Kidney epithelial cell (primary cell): ENCODE measurements at regions not wholly inside any gene's neighbourhood (a gene's known extent, or its start where the extent isn't known, plus 50 kb on each side); places are given as distances from the start of the nearest gene placed in this dataset.

Experiments used
- DNase-seq: peaks from one replicate; pipeline ENCODE4 v3.0.0-alpha.2; 2010; ENCODE audit warnings: low read depth
- H3K27me3 ChIP-seq: 2 replicates; pipeline ENCODE4 v1.6.0; 2011; ENCODE audit warnings: low read length; ENCODE audit not compliant: control insufficient read depth, insufficient read depth
- H3K36me3 ChIP-seq: 2 replicates; pipeline ENCODE4 v1.5.1; 2011; ENCODE audit warnings: low read length; ENCODE audit not compliant: control insufficient read depth, insufficient read depth
- H3K4me3 ChIP-seq: 2 replicates; pipeline ENCODE4 v1.5.1; 2011; ENCODE audit warnings: low read depth, mild to moderate bottlenecking, control low read depth, low read length
- TF ChIP-seq, protein P1 (sequence below): IDR thresholded peaks from 2 replicates; pipeline ENCODE4 v1.5.1; 2011; ENCODE audit warnings: mild to moderate bottlenecking, moderate library complexity, low read length, control low read depth, inconsistent platforms; ENCODE audit not compliant: insufficient read depth, poor library complexity, severe bottlenecking

DNA sequence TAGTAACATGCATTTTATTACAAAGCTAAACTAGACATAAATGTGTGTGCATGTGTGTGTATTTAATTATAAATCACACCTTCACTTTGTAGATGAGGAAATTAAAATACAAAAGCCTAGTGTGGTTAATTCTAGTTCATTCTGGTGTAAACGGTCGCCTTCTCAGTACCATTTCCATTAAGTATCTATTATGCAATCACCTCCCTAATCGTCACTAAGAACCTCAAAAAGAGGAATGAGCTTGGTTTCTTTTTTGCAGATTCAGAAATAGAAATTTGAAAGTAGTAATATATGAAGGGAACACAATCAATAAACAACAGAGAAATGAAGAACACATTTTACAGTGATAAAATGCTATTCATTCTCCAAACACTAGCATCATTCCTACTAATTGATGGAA, 233.2 kb downstream of the ZBBX start:
- TF ChIP-seq, protein P1, sequence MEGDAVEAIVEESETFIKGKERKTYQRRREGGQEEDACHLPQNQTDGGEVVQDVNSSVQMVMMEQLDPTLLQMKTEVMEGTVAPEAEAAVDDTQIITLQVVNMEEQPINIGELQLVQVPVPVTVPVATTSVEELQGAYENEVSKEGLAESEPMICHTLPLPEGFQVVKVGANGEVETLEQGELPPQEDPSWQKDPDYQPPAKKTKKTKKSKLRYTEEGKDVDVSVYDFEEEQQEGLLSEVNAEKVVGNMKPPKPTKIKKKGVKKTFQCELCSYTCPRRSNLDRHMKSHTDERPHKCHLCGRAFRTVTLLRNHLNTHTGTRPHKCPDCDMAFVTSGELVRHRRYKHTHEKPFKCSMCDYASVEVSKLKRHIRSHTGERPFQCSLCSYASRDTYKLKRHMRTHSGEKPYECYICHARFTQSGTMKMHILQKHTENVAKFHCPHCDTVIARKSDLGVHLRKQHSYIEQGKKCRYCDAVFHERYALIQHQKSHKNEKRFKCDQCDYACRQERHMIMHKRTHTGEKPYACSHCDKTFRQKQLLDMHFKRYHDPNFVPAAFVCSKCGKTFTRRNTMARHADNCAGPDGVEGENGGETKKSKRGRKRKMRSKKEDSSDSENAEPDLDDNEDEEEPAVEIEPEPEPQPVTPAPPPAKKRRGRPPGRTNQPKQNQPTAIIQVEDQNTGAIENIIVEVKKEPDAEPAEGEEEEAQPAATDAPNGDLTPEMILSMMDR, result no peak
- Histone ChIP-seq H3K27me3 (no peaks in the 10 kb centered on the region), H3K4me3 (no peak overlapping the region), H3K36me3 (no peaks in the 10 kb centered on the region)
- DNase-seq, result no peak

DNA sequence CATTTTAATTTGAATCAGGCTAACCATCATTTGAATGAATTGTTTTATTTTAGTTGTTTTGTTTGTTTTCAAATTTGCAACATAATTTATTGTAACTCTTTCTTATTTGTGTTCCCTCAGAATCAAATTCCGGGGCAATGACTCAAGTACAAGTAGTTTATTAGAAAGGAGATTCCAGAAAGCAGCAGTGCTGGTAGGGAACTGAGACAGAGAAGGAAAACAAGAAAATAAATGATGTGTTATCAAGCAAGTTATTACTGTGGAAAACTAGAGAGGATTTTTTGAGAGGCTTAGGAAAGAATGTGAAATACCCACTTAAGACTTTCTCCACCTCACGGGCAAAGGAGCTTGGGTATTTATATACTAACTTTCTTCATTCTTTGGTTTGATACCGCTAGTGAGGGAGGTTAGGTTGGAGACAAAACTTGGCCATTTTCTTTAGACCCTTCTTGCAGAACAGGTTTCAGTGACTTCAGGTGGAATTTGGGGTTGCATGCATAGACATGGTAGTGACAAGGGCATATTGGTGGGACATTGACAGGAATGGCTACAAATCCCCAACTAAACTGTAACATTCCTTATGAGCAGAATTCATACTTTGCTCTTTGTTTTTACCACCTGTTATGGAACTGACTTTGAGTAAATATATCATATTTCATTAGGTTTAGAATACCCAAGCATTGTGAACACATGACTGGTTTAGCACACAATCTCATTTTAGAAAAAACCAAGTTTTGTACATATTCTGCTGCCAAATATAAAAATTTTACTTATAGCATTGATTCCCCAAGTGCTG, 254.3 kb downstream of the ZBBX start:
- no peak overlapping the region for H3K4me3 ChIP-seq
- no peaks in the 10 kb centered on the region for H3K27me3 ChIP-seq
- H3K36me3 ChIP-seq, result no peaks in the 10 kb centered on the region
- DNase-seq, result no peak
- TF ChIP-seq, protein P1, result no peak

DNA sequence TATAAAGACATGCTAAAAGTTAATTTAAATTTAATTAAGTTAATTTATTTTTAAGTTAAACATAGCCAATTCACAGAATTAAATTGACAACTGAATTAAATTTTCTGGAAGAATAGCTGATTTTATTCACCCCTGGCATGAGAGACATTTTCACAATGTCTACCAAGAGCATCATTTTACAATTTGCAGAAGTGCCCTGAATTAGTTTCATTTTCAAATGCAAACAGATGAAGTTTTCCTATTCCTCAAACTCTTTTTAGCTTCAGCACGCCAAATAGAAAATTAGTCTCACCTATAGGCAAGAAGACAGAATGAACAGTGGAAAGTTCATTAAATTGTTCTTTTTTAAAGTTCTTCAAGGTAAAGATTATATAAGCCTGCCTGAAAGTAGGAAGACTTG, 259.3 kb downstream of the ZBBX start:
- H3K27me3 ChIP-seq, result no peaks in the 10 kb centered on the region
- DNase-seq, result no peak
- H3K36me3 ChIP-seq, result no peaks in the 10 kb centered on the region
- H3K4me3 ChIP-seq, result no peak overlapping the region
- TF ChIP-seq, protein P1, result no peak

DNA sequence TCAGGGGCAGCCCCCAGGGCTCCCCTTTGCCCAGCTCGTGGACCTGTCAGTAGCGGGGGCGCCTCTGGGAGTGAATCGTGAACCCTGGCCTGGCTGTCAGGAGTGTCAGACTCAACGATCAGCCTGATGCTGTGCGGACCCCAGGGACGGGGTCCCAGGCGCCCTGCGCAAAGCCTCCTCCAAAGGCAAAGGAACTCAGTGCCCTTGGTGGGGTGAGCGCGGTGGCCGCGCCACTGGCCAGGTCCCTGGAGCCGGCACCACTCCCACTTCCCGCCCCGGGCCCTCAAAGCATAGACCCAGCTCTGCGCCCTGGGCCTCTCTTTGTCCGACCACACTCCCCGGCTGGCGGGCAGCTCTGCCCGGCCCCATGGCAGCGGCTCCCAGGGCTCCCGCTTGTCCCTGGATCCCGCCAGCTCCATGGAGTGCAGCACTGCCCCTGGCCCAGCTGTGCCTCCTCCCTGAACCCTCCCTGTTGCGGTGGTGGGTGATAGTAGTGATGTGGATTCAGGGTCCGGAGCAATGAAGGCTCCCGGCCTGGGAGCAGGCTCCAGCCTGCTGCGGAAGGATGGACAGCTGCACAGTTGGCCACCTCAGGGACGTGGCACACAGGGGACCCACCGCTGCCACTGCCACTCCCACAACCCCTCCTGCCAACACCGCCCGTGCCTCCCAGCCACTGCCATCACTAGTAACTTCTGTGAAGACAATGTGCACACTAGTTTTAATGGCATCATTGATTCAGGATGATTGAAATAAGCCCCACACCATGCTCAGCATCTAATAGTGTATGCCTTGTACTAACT, 263.8 kb downstream of the ZBBX start:
- no peaks in the 10 kb centered on the region for H3K27me3 ChIP-seq
- no peaks in the 10 kb centered on the region for H3K36me3 ChIP-seq
- H3K4me3 ChIP-seq, result no peak overlapping the region
- TF ChIP-seq, protein P1, result no peak
- DNase-seq, result no peak

DNA sequence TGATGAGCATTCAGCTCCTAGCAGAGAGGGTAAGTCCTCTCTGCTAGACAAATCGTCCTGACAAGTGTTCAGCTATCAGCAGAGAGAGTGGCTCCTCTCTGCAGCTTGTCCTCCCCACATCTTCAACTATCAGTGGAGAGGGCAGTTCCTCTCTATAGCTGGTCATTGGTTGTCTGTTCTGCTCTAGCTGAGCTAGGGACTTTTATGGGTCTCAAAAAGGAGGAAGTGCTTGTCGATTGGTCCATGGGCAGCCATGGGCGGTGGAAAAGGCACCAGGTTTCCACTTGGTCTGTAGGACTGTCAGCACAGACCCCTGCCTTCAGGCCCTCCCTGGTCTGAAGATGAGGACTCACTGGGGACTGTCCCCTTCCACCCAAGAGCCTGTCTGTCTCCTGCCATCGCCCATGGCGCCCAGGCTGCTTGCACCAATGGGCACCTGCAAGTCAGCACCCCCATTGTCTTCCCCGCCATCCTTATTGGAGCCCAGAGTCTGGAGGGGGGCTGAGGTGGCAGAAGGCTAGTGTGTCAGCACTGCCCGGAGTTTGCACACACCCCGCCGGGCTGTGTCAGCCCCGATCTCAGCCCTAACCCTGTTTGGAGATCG, 264.7 kb downstream of the ZBBX start:
- H3K36me3 ChIP-seq, result no peaks in the 10 kb centered on the region
- H3K4me3 ChIP-seq, result no peak overlapping the region
- H3K27me3 ChIP-seq, result no peaks in the 10 kb centered on the region
- TF ChIP-seq, protein P1, result no peak
- DNase-seq, result no peak
